Mesothelial cell of epicardium (in vitro differentiated cells): ENCODE measurements at regions not wholly inside any gene's neighbourhood (a gene's known extent, or its start where the extent isn't known, plus 50 kb on each side); places are given as distances from the start of the nearest gene placed in this dataset.
"Not testable (repeated sequence)": the region's sequence is repeated elsewhere in the genome, so short reads cannot be mapped to it uniquely, and the experiment has no call there.

Experiments
- DNase-seq, 2 experiments: peaks; one replicate each; pipeline ENCODE4 v3.0.0; 2021; ENCODE audit warnings: low spot score in 2 of 2; ENCODE audit not compliant: unreplicated experiment in 2 of 2
- H3K27ac Mint-ChIP-seq: 2 replicates; pipeline ENCODE4 v1.8.0; 2021; ENCODE audit warnings: mixed read lengths
- H3K27me3 Mint-ChIP-seq: 2 replicates; pipeline ENCODE4 v1.8.0; 2021; ENCODE audit warnings: low read depth, mixed read lengths
- H3K36me3 Mint-ChIP-seq: 2 replicates; pipeline ENCODE4 v1.8.0; 2021; ENCODE audit warnings: mixed read lengths
- H3K4me1 Mint-ChIP-seq: 2 replicates; pipeline ENCODE4 v1.8.0; 2021; ENCODE audit warnings: mixed read lengths
- H3K4me3 Mint-ChIP-seq: 2 replicates; pipeline ENCODE4 v1.8.0; 2021; ENCODE audit warnings: mild to moderate bottlenecking, moderate library complexity, mixed read lengths
- H3K9me3 Mint-ChIP-seq: 2 replicates; pipeline ENCODE4 v1.8.0; 2021; ENCODE audit warnings: mixed read lengths
- TF ChIP-seq, protein P1 (sequence below): fragments of 200-600 bp; sonication (generic); IDR thresholded peaks from one replicate; pipeline ENCODE4 v1.5.0; 2021; ENCODE audit warnings: antibody characterized with exemption; ENCODE audit not compliant: unreplicated experiment

DNA sequence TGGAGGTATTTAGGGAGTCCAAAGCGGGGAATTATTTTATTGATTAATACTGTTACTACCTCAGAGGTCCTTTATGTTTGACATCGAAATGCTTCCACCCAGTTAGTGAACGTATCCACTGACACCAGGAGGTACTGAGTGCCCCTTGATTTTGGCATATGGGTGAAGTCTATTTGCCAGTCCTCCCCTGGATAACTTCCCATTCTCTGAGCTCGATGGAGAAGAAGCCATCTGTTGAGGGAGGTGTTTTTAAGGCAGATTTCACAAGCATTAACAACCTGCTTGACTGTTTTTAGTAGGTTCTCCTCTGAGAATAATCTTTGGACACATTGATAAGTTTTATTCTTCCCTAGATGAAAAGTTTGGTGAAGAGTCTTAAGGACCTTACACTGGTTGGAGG is 165.3 kb upstream of the NREP start:
- H3K36me3 Mint-ChIP-seq: peaks cover 6% of the 10 kb centered on the region
- peaks cover 13% of the 10 kb centered on the region for H3K9me3 Mint-ChIP-seq
- peaks cover 9% of the 10 kb centered on the region for H3K4me1 Mint-ChIP-seq
- DNase-seq: no peak
- no peaks in the 10 kb centered on the region for H3K27me3 Mint-ChIP-seq
- H3K27ac Mint-ChIP-seq: no peak overlapping the region
- H3K4me3 Mint-ChIP-seq: no peak overlapping the region
- TF ChIP-seq, protein P1, sequence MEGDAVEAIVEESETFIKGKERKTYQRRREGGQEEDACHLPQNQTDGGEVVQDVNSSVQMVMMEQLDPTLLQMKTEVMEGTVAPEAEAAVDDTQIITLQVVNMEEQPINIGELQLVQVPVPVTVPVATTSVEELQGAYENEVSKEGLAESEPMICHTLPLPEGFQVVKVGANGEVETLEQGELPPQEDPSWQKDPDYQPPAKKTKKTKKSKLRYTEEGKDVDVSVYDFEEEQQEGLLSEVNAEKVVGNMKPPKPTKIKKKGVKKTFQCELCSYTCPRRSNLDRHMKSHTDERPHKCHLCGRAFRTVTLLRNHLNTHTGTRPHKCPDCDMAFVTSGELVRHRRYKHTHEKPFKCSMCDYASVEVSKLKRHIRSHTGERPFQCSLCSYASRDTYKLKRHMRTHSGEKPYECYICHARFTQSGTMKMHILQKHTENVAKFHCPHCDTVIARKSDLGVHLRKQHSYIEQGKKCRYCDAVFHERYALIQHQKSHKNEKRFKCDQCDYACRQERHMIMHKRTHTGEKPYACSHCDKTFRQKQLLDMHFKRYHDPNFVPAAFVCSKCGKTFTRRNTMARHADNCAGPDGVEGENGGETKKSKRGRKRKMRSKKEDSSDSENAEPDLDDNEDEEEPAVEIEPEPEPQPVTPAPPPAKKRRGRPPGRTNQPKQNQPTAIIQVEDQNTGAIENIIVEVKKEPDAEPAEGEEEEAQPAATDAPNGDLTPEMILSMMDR: no peak

DNA sequence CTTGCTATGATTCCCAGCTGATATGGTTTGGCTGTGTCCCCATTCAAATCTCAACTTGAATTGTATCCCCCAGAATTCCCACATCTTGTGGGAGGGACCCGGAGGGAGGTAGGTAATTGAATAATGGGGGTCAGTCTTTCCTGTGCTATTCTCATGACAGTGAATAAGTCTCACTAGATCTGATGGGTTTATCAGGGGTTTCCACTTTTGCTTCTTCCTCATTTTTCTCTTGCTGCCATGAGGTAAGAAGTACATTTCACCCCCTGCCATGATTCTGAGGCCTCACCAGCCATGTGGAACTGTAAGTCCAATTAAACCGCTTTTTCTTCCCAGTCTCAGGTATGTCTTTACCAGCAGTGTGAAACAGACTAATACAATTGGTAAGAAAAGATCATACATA is 164.7 kb upstream of the NREP start:
- not testable (repeated sequence) for H3K4me1 Mint-ChIP-seq, H3K4me3 Mint-ChIP-seq, DNase-seq, H3K36me3 Mint-ChIP-seq, H3K27ac Mint-ChIP-seq, H3K27me3 Mint-ChIP-seq
- peaks cover 13% of the 10 kb centered on the region for H3K9me3 Mint-ChIP-seq

DNA sequence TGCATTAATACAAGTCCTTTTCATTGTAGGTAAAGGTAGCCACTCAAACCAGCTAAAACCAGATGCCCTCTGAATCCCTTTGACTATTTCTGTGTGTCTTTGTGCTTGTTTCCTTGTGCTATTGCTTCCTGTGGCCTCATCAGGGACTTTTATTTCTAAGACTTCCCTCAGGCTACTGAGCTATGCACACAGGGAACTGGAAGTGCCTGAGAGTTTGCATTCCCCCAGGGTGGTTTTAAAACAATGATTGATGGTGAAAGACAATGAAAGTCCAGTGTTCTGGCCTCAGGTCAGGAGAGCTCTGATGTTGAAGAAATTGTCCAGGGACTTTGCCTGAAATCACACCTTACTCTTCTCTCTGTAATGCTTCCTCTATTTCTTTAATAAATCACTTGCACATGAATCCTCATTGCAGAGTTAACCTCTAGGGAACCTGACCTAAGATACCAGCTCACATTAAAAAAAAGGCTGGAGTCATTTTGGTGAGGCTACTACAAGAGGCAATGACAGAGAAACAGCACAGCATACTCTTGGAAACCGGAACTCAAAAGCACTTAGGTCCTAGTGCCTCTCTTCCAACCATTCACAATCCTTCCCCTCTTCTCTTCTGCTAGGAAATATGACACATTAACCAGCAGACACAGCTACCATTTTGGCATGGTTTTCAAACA is 158.1 kb upstream of the NREP start:
- DNase-seq: no peak
- Mint-ChIP-seq H3K9me3 (peaks cover 29% of the 10 kb centered on the region), H3K4me3 (no peak overlapping the region), H3K36me3 (peaks cover 8% of the 10 kb centered on the region), H3K27ac (no peak overlapping the region), H3K27me3 (no peaks in the 10 kb centered on the region), H3K4me1 (no peaks in the 10 kb centered on the region)
- TF ChIP-seq, protein P1: no peak

GRCh38 chr5:111902436-111902835 is 145.4 kb upstream of the NREP start:
- Mint-ChIP-seq H3K4me3 (no peak overlapping the region), H3K27me3 (no peaks in the 10 kb centered on the region), H3K4me1 (no peaks in the 10 kb centered on the region), H3K9me3 (peaks cover 39% of the 10 kb centered on the region), H3K36me3 (peaks cover 13% of the 10 kb centered on the region), H3K27ac (no peak overlapping the region)
- DNase-seq: no peak
- TF ChIP-seq, protein P1: no peak

DNA sequence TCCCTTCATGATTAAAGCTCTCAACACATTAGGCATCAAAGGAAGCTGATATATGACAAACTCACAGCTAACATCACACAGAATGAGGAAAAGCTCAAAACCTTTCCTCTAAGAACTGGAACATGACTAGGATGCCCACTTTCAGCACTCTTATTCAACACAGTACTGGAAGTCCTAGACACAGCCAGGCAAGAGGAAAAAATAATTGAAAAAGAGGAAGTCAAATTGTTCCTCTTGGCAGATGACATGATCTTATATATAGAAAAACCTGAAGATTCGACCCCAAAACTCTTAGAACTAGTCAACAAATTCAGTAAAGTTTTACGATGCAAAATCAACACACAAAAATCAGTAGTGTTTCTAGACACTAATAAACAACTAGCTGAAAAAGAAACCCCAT is 144.3 kb upstream of the NREP start:
- Mint-ChIP-seq H3K36me3 (peaks cover 13% of the 10 kb centered on the region), H3K4me1 (no peaks in the 10 kb centered on the region)
- DNase-seq: no peak

DNA sequence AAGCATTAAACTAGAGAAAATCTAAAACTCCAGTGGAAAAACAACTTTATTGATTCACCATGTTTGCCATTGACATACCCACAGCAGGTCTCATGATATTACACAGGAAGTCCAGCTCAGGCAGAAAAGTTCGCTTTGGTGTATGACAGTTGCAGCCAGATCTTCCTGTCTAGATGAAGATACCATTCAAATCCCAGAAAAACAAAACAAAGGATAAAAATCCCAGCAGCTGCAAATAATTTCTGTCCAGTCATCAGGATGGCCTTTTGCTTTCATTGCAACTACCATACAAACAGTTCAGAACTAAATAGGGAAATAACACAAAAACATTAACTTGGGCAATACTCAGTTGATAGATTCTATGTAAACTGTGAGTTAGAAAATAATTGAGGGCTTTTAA is 136.0 kb upstream of the NREP start:
- no peak overlapping the region for H3K27ac Mint-ChIP-seq
- no peak for DNase-seq
- TF ChIP-seq, protein P1: no peak
- H3K4me1 Mint-ChIP-seq: no peaks in the 10 kb centered on the region
- no peaks in the 10 kb centered on the region for H3K27me3 Mint-ChIP-seq
- peaks cover 3% of the 10 kb centered on the region for H3K36me3 Mint-ChIP-seq
- H3K4me3 Mint-ChIP-seq: no peak overlapping the region
- peaks cover 31% of the 10 kb centered on the region for H3K9me3 Mint-ChIP-seq

More for the DNA sequence above, 144.3 kb upstream of the NREP start:
- Mint-ChIP-seq H3K9me3 (peaks cover 39% of the 10 kb centered on the region), H3K27ac (no peak overlapping the region), H3K27me3 (no peaks in the 10 kb centered on the region), H3K4me3 (no peak overlapping the region)
- TF ChIP-seq, protein P1: no peak
